DMS53 treated with DMSO at 0.1 percent for 48 hours (cell line): ENCODE measurements at regions not wholly inside any gene's neighbourhood (a gene's known extent, or its start where the extent isn't known, plus 50 kb on each side); places are given as distances from the start of the nearest gene placed in this dataset.

Experiments
- DNase-seq: peaks from one replicate; lab custom pipeline; 2025; ENCODE audit not compliant: unreplicated experiment; lab: John Stamatoyannopoulos, UW

- DNase-seq, result no peak
These were observed 292.6 kb upstream of the MKI67 start for GRCh38 chr10:128418819-128419218.

- DNase-seq, result no peak
These were observed 293.3 kb upstream of the MKI67 start for GRCh38 chr10:128419466-128420019.

DNA sequence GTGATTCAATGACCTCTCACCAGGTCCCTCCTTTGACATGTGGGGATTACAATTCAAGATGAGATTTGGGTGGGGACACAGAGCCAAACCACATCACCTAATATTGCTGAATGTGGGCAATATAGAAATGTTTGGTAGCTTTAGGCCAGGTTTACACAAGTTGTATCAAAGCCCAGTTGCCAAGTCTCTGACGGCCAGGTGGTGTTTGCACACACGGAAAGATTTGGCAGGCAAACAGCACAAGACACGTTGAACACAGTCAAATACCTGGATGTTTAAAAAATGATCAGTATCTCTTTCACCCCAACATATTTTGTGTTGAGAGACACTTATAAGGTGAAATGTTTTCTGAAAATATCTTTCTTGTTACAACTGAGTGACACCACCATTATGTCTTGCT is 294.4 kb upstream of the MKI67 start:
- DNase-seq, result no peak

- DNase-seq, result no peak
These were observed 295.3 kb upstream of the MKI67 start for GRCh38 chr10:128421371-128422160.

DNA sequence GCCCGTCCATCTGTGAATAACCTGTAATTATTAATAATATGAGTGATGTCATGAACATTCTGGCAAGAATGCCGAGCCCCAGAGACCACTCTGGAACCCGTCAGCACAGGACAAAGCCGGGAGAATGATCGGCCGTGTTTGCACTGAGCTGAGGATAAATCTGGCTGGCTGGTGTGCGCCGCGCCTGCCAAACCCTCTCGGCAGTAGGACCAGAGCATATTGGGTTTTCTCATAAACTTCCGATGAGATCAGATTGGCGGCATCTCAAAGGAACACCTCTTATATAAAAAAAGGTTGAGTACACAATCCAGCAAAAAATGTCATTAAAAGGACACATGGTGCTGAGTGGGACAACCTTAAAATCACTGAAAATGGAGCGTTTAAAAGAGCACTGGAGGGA is 296.0 kb upstream of the MKI67 start:
- no peak for DNase-seq

- DNase-seq, result no peak
These were observed 296.8 kb upstream of the MKI67 start for GRCh38 chr10:128422999-128423398.

DNA sequence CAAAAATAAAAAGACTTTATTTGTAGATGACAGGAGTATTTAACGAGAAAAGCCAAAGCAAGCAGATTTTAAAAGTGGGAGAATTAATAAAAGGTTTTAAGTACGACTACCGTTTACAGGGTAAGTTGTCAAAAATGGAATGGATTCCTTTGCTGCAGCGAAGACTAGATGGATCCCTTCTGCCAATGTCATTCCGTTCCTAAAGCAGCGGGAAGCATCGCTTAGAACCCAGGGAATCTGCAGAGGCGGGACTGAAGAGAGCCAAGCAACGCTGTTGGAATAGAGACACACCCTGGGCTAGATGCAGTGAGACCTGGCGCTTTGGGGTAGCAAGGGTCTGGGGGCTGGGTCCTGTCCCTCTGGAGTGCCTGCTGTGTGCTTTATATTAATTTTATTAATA is 303.1 kb upstream of the MKI67 start:
- DNase-seq, result no peak

DNA sequence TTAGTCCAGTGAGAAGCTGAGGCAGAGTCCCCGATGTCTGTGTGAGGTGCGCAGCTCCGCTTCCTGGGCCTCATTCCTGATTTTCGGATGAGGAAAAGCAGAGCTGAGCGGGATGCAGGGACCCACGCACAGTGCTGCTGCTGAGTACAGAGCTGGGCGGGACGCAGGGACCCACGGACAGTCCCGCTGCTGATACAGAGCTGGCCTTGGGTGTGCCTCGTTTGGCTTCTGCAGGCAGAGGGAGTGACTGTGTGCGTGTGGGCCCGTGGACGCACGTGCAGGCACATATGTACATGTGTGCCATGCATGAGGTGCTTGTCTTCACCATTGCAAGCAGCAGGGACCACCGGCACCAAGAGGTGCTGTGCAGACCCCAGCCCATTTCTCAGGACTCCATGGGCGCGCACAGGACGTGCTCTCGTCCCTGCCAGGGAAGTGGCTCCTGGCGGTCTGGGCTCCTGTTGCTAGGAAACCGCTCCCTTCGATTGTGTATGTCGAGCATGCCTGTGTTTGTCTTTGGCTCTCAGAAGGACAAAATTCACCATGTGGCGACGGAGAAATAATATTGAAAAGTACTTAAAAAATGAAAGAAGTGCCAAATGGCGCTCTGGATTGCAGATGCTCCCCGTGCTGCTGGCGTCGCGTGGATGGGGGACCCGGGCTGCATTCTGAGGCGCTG is 303.8 kb upstream of the MKI67 start:
- no peak for DNase-seq

GRCh38 chr10:128431083-128431482 is 304.9 kb upstream of the MKI67 start:
- DNase-seq, result no peak

GRCh38 chr10:128431506-128431905 is 305.3 kb upstream of the MKI67 start:
- no peak for DNase-seq

DNA sequence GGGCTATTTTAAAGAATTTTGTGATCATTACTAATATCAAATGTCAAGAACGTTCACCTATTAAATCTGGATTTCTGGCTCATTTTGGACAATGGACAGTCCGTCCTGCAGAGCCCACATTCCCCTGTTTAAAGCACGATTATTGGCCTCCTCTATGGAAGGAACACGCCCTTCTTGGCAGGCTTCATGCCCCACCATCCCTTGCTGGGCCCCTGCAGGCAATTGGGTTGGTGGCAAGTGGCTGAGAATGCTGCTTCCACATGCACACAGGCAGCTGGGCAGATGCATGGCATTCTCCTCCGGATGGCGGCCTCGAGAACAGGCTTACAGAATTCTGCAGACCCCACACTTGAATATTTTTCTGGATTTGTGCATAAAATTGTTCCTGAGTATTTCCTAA is 305.8 kb upstream of the MKI67 start:
- DNase-seq, result no peak

GRCh38 chr10:128432423-128432822 is 306.2 kb upstream of the MKI67 start:
- DNase-seq, result no peak

DNA sequence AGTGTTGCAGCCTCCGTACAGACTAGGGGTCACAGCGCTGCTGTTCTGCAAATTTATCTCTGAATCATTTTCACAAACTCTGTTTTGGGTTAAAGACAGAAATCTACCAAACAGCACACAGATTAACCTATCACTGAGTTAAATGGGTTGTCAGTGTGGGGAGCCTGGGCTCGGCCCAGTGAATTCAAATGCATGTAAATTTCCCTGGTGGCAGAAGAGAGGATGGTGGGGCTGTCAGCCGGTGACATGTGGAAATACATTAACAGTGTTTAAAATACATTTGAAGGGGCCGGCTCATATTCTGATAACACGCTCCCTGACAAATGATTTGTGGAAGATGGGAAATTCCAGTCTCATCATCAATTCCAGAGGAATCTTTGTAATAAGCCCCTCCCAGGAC is 309.6 kb upstream of the MKI67 start:
- no peak for DNase-seq

- DNase-seq, result no peak
These were observed 311.6 kb upstream of the MKI67 start for GRCh38 chr10:128437786-128438345.

DNA sequence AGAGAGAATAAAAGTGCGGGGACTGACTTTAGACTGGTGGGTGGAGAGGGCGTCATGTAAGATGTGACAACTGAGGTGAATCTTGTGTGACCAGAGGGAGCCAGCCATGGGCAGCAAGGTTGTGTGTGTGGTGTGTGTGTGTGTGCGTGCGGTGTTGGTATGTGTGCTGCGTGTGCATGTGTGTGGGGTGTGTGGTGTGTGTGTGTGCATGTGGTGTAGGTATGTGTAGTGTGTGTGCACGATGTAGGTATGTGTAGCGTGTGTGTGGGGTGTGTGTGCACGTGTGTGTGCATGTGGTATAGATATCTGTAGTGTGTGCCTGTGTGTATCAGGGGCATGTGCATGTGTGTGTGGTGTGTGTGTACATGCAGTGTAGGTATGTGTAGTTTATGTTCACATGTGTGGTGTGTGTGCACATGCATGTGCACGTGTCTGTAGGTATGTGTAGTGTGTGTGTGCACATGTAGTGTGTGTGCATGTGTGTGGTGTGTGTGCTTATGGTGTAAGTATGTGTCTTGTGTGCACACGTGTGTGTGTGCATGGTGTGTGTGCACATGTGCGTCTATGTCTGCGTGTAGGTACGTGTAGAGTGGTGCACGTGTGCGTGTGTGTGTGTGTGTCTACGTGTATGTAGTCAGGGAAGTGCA is 312.3 kb upstream of the MKI67 start:
- DNase-seq, result no peak

GRCh38 chr10:128440513-128441160 is 314.4 kb upstream of the MKI67 start:
- DNase-seq, result no peak

DNA sequence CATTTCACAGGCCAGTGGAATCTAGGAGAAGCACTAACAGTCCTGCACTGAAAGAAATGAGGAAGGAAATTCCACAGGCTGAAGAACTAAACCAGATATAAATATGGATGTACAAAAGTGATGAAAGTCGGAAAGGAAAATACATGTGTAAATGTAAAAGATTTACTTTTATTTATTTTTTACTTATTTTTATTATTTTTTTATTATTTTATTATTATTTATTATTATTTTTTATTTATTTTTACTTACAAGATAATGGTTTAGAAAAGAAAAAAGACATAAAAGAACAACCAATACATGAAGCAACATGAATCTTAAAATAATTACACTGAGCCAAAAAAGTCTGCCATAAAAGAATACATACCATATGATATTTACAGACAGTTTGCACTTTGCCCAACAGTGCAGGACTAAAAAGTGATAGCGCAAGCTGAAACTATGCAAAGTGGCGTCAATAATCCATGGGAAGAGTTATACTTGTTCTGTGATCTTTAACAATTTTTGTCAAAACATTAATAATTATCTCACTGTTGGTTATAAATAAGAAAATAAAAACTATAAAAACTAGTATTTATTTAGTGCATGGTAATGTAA is 317.8 kb upstream of the MKI67 start:
- no peak for DNase-seq

DNA sequence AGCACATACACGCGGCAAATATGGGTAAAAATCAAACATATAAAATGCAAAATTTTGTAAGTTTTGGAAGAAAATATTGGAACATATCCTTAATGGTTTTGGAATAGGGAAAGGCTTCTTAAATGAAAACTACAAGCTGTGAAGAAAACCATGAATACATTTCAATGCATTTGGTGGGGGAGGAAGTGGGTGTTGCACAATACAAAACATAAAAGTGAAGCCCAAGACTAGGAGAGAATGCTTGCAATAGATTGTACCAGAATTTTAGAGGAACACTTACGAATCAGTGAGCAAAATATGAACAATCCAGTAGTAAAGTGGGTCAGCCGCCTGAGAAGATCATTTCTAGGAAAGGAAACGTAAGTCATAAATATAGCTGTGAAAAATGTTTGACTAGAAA is 322.6 kb upstream of the MKI67 start:
- no peak for DNase-seq

- DNase-seq, result no peak
These were observed 325.7 kb upstream of the MKI67 start for GRCh38 chr10:128451879-128452278.

GRCh38 chr10:128456271-128456670 is 330.0 kb upstream of the MKI67 start:
- DNase-seq, result no peak

- DNase-seq, result no peak
These were observed 330.9 kb upstream of the MKI67 start for GRCh38 chr10:128457136-128457535.
